ENCODE measurements at regions not wholly inside any gene's neighbourhood (a gene's known extent, or its start where the extent isn't known, plus 50 kb on each side); places are given as distances from the start of the nearest gene placed in this dataset.

DNA sequence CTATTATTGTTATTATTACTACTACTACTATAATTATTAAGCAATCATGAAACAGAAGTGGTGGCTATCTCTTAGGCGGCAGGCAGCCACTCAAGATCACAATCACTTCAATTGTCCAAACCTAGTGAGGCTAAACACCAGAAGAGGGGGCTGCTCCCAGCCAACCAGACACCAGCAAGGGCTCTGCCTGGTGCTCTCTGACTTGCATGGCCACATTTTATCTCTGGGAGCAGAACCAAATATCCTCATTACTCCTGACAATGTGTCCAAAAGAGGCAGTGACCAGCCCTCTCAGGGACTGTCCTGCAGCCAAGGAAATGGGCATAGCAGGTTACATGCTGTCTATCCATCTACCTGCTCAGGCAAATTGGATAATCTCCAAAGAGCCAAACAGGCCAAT lies 187.4 kb upstream of the PDE1C start:
- CTCF ChIA-PET, result no interaction called here
- no peak for TF ChIP-seq CTCF (IDR thresholded peaks at IDR 0.05; ENCODE audit: insufficient read depth, low read length, missing control alignments)
- no peak for DNase-seq (ENCODE audit: low read depth, low spot score)
- H3K4me3 ChIP-seq (ENCODE audit: low read depth, low read length), result no peak overlapping the region
- POLR2A ChIA-PET, result no interaction called here

DNA sequence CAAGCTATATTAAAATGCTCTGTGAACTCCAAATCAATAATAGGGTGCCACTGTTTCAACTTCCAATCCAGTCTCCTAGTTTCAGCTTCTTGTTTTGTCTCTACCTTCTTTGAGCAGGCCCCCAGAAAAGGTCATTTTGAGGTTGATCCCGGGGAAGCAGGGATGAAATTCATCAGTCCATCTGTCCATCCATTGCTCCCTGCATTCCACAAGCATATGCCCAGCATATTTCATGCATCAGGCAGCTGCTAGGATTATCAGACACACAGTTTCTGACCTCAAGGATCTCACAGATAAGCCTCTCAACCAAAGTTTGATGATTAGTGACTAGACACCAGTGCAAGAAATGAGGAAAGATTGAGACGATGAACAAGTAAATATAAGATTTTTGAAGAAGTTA lies 186.6 kb upstream of the PDE1C start:
- TF ChIP-seq CTCF (IDR thresholded peaks at IDR 0.05; ENCODE audit: insufficient read depth, low read length, missing control alignments), result no peak
- POLR2A ChIA-PET, result no interaction called here
- CTCF ChIA-PET, result interaction anchor here (1.2 kb wide), 1 partner anchor 36 kb away, joined by 3 read pairs; no protein-coding TSS in a partner anchor
- no peak overlapping the region for H3K4me3 ChIP-seq (ENCODE audit: low read depth, low read length)
- no peak for DNase-seq (ENCODE audit: low read depth, low spot score)

- DNase-seq (ENCODE audit: low read depth, low spot score), result no peak
- no peak overlapping the region for H3K4me3 ChIP-seq (ENCODE audit: low read depth, low read length)
- POLR2A ChIA-PET, result no interaction called here
- no peak for TF ChIP-seq CTCF (IDR thresholded peaks at IDR 0.05; ENCODE audit: insufficient read depth, low read length, missing control alignments)
- CTCF ChIA-PET, result interaction anchor here (1.2 kb wide), 1 partner anchor 36 kb away, joined by 3 read pairs; no protein-coding TSS in a partner anchor
Observed at GRCh38 chr7:32256376-32256775, 186.2 kb upstream of the PDE1C start.

DNA sequence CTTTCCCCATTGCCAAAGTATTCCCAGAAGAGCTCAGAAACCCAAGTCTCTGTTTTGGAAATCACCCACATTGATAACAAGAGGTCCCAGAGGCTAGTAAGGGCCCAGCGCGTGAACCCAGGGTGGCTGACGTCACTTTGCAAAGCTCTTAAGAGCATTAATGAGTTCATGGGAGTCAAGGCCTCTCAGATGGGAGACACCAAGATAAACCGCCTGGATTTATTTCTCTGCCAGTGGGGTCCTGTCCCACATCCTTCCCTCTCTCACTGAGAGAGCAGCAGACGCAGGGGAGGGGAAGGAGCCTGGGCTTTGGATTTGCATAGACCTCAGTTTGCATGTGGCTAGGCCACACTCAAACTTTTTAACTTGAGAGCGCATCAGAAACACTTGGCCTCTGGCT lies 184.8 kb upstream of the PDE1C start:
- ChIA-PET CTCF (no interaction called here), POLR2A (no interaction called here)
- no peak for TF ChIP-seq CTCF (IDR thresholded peaks at IDR 0.05; ENCODE audit: insufficient read depth, low read length, missing control alignments)
- no peak for DNase-seq (ENCODE audit: low read depth, low spot score)
- H3K4me3 ChIP-seq (ENCODE audit: low read depth, low read length), result no peak overlapping the region

- POLR2A ChIA-PET, result no interaction called here
- no peak for DNase-seq (ENCODE audit: low read depth, low spot score)
- TF ChIP-seq CTCF (IDR thresholded peaks at IDR 0.05; ENCODE audit: insufficient read depth, low read length, missing control alignments), result no peak
- CTCF ChIA-PET, result no interaction called here
- H3K4me3 ChIP-seq (ENCODE audit: low read depth, low read length), result no peak overlapping the region
Observed at GRCh38 chr7:32253299-32253698, 183.1 kb upstream of the PDE1C start.

- ChIA-PET POLR2A (no interaction called here), CTCF (no interaction called here)
- H3K4me3 ChIP-seq (ENCODE audit: low read depth, low read length), result no peak overlapping the region
- no peak for TF ChIP-seq CTCF (IDR thresholded peaks at IDR 0.05; ENCODE audit: insufficient read depth, low read length, missing control alignments)
- no peak for DNase-seq (ENCODE audit: low read depth, low spot score)
Observed at GRCh38 chr7:32251659-32252058, 181.5 kb upstream of the PDE1C start.

Measured in AG04449 (cell line).